Glomerular visceral epithelial cell (primary cell): ENCODE measurements at regions not wholly inside any gene's neighbourhood (a gene's known extent, or its start where the extent isn't known, plus 50 kb on each side); places are given as distances from the start of the nearest gene placed in this dataset.
"Not testable (repeated sequence)": the region's sequence is repeated elsewhere in the genome, so short reads cannot be mapped to it uniquely, and the experiment has no call there.

Experiments
- DNase-seq: peaks from one replicate; pipeline ENCODE4 v3.0.0-alpha.2; 2016; ENCODE audit errors: extremely low spot score

DNA sequence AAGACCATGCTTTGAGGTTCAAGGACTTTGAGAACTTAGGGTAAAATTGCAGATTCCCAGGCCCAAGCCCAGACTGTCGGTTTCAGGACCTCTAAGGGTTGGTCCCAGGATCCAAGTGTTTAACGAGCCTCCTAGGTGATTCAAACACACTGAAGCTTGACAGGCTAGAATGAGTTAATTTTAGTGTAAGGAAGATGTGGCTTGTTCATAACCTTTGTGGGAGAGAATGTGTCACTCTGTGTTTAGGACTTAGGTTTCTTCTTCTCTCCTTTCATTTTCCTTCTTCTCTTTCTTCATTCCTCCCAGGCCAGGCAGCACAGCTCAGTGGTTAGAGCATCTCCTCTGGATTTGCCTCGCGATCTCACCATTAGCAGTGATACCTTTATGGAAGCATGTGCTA, 104.8 kb upstream of the KCNG1 start:
- no peak for DNase-seq

DNA sequence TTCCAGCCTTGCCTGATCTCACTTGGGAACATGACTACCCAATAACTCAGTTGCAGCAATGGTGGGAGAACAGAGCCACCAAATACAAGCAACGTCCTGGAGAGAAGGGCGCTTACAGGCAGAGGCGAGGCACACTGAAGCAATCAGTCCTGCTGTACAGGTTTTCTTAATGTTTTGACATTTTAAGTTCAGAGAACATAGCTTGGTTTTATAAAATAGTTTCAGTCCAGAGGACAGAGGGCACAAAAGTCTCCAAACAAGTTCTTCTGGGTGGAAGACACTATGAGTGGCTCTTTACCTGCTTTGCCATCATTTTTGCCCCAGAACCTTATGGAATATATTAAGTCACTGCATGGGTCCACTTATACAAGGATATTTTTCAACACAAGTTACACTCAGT, 103.4 kb upstream of the KCNG1 start:
- DNase-seq, result no peak

DNA sequence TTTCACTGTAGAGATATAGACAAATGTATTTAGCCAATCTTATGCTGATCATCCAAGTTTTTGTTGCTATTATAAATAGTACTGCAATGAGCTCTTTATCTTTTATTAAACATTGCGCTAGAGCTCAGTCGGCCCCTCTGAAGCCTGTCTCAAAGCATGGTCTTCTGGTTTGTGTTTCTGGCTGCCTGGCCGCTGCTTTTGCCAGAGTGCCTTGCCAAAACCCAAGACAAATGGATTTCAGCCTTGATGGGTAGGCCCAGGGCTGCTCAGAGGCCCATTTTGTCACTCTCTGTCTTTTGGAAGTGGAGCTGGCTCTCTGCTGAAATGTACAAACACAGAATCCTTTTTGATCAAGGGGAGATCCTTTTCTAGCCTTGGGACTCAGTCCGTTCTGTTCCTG, 102.9 kb upstream of the KCNG1 start:
- DNase-seq, result no peak

DNA sequence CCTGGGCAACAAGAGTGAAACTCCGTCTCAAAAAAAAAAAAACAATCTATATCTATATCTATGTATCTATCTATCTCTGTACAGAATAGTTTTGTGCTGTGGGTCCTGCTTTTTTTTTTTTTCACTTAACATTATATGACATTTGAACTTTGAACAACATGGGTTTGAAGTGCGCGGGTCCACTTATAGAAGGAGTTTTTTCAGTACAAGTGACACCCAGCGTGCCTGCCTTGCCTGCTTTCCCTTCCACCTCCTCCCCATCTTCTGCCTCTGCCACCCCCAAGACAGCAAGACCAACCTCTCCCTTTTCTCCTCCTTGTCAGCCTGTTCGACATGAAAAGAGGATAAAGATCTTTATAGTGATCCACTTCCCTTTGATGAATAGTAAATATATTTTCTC, 102.2 kb upstream of the KCNG1 start:
- DNase-seq, result no peak

DNA sequence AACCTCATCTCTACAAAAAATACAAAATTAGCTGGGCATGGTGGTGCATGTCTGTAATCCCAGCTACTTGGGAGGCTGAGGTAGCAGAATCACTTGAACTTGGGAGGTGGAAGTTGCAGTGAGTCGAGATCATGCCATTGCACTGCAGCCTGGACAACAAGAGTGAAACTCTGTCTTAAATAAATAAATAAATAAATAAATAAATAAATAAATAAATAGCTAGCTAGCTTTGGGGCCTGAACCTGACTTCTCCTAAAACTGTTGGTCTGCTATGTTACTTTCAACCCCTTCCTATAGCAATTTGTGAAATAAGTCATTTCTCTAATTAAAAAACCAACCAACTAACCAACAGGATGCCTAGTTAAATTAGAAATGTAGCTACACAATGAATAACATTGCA, 101.0 kb upstream of the KCNG1 start:
- not testable (repeated sequence) for DNase-seq

DNA sequence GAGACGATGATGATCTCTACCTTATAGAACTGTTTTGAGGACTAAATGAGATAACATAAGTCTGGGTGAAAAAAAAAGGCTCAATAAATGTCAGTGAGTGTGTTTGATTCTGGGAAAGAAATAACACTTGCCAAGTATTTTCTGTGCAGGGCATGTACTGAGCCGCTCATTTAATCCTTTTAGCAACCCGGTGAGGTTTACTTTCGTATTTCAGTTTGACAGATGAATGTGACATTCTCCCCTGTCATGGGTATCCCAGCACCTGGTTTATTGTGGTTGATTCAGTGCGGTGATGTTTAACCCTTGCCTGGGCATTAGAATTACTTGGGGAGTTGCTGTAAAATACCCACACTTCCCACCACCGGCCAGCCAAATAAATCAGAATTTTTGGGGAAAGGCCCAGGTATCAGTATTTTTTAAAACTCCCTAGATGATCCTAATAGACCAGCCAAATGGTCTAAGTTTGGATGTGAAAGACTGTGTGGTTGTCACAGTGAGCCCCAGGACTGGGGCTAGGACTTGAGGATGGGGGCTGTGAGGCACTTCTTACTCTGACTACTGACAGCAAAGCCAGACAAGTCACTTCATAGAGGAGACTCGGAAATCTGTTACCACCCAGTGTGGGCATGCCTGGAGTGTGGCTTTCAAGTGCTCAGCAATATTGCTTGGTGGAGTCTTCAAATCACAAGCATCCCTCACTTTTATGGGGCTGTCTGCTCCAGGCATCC, 100.2 kb upstream of the KCNG1 start:
- no peak for DNase-seq

DNA sequence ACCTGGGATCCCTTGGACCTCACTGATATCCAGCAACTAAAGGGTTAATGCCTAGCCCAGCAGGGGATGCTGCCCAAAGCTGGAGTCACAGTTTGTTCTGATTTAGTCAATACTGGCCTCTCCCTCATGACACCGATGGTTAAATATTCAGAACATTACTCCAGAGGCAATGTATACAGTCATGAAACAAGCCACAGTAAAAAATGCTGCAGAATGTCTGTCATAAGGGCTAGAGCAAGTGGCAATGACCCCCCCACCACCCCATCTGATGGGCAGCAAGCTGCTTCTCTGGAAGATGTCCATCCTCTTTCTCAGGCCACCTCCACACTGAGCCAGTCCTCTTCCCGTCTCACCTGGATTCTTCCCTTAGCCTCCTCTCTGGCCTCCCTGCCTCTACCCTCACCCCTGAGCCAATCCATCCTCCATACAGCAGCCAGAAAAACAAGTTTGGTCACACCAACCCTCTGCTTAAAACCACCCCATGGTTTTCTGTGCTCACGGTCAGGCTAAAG, 99.0 kb upstream of the KCNG1 start:
- no peak for DNase-seq

DNA sequence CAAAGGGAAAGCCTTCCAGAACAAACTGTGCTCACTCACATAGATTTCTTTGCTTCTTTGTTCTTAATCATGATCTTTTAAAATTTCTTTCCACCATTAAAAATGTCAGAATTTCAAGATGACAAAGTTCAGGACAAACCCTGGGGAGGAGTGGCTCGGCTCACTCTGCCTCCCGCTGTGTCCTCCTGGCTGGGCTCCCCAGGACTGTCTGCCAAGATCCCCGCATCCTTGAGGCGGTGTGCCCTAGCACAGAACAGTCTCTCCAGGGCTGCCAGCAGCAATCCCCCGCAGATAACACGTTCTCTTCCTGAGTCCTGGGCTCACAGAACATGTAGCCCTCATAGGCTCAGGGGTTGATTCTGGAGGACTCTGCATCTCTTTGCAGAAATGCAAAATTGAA, 98.4 kb upstream of the KCNG1 start:
- no peak for DNase-seq

DNA sequence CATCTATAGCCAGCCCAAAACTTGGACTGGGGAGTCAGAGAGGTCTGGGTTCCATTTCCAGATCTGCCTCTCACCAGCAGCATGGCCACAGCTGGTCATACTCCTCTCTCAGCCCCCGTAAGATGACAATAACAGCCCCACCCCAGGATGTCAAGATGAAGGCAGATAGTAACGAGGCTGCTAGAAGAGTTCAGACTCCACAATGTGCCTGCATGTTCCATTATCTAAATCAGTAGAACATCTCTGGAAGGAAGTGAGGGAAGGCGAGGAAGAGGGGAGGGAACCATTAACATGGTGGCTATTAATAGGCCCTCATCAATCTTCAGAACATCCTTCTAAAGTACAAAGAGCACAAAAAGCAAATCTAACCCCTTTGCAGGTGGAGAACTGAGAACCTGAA, 98.0 kb upstream of the KCNG1 start:
- DNase-seq, result no peak

DNA sequence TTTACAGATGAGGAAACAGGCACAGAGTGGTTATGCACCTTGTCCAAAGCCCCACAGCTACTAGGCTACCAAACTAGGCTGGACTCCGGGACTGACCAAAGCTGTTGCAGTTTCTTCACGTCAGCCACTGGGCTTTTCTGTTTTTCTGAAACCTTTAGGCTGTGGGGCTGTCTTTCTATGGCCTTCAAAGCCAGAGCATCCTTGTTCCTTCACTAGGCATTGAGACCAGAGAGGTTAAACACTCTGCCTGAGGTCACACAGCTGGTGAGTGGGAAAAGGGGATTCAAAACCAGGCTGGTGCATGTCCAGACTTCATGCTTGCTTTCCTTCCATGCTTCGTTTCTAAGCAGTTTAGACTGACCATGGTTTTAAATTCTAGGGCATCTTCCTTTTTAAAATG, 97.5 kb upstream of the KCNG1 start:
- no peak for DNase-seq

DNA sequence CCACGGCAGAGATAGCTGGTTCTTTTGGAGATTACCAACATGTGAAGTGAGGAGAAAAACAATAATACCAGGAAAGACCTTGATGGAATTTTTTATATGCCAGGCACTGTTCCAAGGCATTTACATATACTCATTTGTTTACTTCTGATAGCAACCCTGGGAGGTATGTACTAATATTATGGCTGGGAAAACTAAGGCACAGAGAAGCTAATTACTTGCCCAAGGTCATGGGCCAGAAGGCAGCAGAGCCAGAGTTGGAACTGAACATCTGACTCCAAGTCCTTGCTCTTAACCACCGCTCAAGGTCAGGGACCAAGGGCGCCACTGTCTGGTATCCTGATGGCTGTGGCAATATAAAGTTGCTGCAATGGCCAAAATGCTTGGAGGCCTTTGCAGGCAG, 97.0 kb upstream of the KCNG1 start:
- no peak for DNase-seq

DNA sequence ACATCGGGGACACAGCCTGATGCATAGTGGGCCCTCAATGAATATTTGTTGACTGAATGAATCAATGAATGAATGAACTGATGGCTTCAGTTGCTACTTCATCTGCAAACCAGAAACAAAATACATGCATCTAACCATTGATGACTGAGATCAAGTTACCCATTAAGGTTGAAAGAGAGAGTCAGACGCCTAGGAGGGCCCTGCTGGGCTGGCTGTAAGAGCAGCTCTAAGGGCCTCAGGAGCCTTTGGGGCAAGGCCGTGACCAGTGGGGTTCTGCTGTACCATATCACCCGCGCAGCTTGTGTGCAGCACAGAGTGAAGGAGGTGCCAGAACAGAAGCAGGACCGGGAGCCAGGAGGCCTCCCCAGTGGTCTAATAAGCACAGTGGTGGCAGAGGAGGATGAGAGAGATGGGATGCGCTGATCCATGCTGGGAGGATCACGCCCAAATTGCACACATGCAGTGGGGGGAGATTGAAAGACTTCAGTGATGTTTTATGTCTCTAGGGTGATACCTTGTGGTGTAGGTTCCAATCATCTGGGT, 96.1 kb upstream of the KCNG1 start:
- DNase-seq, result no peak

DNA sequence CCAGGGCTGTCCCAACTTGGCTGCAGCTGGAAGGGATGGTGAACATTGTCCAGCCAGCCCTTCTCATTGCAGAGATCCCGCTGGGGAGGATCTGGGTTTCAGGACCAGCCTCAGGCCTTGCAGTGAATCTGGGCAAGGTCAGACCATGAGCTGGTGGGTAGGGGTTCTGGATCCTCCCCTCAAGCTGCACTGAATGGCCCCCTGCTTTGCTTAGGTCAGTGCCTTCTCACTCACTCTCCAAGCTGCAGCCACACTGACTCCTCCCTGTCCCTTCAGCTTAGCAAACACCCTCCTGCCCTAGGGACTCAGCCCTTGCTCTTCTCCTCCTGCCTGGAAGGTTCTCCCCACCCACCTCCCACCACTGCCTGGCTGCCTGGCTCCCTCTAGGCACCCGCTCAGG, 95.3 kb upstream of the KCNG1 start:
- DNase-seq, result no peak

DNA sequence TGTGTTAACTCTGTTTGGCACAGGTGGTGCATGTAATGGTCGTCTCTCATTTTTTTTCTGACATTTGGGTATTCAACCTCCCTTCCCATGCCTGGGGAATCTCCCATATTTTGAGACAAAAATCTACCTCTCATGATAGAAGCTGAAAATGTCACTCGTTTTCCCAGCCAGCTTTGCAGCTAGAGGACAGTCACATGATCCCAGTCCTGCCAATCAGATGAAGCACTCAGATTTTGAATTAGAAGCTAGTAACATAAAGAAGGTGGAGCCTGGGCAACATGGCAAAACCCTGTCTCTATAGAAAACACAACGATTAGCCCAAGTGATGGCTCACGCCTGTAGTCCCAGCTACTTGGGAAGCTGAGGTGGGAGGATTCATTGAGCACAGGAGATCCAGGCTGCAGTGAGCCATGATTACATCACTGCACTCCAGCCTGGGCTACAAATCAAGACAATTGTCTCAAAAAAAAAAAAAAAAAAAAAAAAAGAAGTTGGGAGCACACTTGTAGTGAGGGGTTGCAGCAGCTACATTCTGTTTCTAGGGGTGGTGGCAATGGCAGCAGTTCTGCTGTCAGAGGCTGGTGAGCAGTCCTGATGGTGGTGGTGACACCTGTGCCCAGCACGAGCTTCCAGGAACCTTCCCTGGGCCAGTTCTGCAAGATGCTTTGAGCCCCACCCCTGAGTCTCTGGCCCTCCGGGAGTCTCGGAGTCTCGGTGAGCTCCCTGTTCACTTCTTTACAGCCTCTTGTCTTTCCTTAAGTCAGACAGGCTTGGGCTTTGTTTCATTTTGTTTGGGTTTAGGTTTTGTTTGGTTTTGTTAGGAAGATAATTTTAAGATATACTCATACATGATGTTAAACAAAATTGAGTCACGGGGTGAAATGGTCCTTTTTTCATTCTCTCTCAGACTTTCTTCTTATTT, 94.1 kb upstream of the KCNG1 start:
- DNase-seq, result no peak

DNA sequence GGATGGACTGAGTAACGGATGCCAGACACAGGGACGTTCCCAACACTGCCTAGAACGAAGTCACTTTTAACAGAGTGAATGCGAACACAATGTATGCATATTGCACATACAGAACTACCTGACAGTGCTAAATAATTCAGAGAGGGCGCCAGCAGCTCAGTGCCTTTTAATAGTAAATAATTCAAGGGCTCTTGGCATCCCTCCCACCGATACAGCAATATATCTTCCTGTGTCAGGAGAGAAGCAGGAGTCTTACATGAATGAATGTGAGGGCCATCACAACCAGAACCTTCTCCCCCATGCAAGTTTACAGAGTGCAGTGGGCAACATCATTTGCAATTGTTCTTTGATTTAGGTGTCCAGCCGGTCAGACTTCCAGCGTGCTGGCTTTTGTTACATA, 88.4 kb upstream of the KCNG1 start:
- DNase-seq, result no peak

DNA sequence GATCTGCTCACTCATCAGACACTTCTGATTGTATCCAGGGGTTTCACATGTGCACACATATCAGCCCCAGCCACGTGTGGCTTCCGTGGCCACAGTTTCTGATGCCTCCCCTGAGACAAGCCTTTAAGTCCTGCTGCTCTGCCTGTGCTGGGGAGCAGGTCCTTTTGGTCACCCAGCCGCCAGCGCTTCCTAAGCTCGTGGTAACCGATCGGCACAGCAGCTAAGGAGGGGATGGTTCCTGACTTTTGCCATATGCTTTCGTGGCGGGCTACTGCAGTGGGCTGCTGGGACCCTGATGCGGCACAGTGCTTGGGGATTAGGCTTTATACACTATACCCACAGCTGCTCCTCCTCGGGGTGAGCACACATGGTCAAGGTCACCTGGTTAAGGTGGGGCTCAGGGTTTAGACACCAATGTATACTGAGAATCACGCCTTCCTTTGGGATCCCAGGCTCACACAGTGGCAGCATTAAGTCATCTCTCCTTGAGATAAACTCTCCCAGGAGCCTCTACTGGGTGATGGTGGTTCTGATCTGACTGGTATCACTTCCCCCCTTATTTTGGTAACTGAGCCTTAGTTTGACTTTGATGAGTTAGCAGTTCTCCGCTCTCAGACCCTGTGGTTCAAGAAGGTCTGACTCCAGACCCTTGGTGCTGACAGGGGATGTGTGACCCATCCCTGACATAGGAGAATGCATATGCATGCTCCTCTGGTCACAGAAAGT, 85.9 kb upstream of the KCNG1 start:
- no peak for DNase-seq

DNA sequence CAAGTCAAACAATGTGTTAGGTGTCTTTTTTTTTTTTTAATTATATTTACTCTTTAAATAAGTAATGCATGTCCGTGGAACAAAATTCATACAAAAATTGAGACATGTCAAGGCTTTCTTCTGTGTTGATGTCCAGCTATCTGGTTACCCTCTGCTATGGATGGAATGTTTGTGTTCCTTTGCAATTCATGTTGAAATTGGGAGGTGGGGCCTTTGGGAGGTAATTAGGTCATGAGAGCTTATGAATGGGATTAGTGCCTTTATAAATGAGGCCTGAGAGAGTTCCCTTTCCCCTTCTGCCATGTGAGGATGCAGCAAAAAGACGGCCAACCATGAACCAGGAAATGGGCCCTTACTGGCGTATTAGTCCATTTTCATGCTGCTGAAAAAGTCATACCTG, 83.1 kb upstream of the KCNG1 start:
- DNase-seq, result no peak

DNA sequence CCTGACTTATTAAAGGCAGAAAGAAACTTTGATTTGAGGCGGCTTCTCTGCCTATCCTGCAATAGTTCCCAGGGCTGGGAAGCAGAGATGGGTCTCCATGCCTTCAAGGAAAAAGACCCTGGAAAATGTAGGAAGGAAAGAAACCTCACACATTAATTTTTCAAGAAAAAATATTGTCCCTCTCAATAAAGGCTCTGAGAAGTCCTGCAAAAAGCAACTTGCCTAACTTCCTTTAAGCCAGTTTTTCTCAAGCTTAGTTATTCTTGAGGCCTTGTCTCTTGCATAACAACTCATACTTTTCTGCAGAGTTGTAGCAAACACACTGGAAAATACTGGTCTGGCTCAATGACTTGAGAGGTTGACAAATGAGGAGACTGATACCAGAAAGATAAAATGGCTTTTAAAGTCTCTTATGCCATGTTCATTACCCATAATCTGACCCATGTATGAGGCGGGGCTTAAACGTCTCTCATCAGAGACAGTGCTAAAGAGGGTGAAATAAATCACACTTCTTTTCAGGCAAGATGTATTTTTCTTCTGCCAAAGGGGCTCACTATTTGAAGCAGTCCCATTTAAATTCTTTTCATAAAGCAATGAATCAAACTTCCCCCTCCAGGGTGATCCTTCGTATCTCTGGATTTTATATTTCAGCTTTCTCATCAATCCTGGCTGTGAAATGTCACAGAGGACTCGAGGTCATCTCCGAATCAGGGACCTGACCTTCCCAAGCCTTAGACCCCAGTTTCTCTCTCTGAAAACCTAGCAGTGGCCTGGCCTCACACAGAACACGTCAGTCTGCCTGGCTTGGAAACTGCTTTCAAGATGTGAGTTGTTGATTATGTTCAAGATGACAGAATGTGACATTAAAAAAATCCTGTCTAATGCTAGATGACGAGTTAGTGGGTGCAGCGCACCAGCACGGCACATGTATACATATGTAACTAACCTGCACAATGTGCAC, 82.3 kb upstream of the KCNG1 start:
- no peak for DNase-seq

DNA sequence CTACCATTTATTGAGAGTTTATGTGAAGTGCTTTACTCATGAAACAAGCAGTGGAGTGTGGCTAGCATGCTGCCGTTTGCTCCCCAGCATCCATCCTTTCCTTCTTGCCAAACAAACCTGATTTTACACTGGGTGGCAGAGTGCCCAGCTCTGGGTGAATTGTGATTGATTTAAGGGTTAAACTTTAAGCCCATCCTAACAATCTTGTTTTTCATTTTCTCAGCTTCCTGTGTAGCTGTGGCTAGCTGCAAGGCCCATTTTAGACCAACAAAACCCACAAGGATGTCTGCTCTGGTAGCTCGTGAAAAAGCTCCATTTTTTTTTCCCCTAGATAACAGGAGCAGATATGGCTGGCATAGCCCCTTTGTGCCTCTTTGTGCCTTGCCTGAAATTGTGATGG, 77.7 kb upstream of the KCNG1 start:
- no peak for DNase-seq

DNA sequence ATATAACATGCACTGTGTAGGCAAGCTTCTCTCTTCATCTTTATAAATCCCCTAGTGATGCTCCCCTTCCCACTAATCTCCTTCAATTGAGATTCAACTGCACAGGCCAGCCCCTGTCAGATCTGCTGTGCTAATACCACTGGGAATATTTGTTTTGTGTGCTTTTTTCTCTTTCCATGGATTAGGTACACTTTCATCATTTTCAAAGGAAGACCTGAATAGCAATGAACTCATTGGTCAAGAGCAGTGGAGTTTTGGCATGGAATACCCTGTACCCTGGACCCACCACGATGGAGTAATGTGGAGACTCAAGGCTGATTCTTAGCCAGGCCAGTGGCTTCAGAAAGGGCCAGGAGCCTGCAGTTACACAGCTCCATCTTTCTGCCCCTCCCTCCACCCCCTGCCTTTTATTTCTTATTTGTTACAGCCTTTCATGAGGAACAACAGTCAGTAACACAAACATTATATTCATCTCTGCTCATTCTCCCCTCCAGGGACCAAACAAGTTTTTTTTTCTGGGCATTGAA, 75.4 kb upstream of the KCNG1 start:
- no peak for DNase-seq
